Upper lobe of left lung (tissue), 6 donors: ENCODE measurements at regions not wholly inside any gene's neighbourhood (a gene's known extent, or its start where the extent isn't known, plus 50 kb on each side); places are given as distances from the start of the nearest gene placed in this dataset.
"Not testable (repeated sequence)": the region's sequence is repeated elsewhere in the genome, so short reads cannot be mapped to it uniquely, and the experiment has no call there.

Experiments used
- ATAC-seq, 2 donors: fragments of 200-7000 bp; cut with Tn5 transposase; one replicate each; pipeline ENCODE4 v1.9.1; 2022; ENCODE audit warnings: mild to moderate bottlenecking in 2 of 2, moderate library complexity in 2 of 2; ENCODE audit not compliant: low FRiP score in 2 of 2
- DNase-seq, 2 donors: peaks; one replicate each; pipeline ENCODE4 v3.0.0-alpha.2; 2019 to 2020
- H3K27ac ChIP-seq, 4 donors: fragments of 200-600 bp; sonication (generic); one replicate each; pipeline ENCODE4 v1.5.1; 2016 to 2019
- H3K27me3 ChIP-seq, 4 donors: fragments of 200-600 bp; sonication (generic); one replicate each; pipeline ENCODE4 v1.5.1; 2017 to 2019
- H3K36me3 ChIP-seq, 4 donors: fragments of 200-600 bp; sonication (generic); one replicate each; pipeline ENCODE4 v1.5.1; 2016 to 2019
- H3K4me1 ChIP-seq, 4 donors: fragments of 200-600 bp; sonication (generic); one replicate each; pipeline ENCODE4 v1.5.1; 2018 to 2019
- H3K4me3 ChIP-seq, 4 donors: fragments of 200-600 bp; sonication (generic); one replicate each; pipeline ENCODE4 v1.5.1; 2017 to 2019; ENCODE audit warnings: mild to moderate bottlenecking in 2 of 4, moderate library complexity in 1 of 4
- H3K9me3 ChIP-seq, 4 donors: fragments of 200-600 bp; sonication (generic); one replicate each; pipeline ENCODE4 v1.5.1; 2018 to 2019
- EP300 ChIP-seq, 4 donors: sonication (generic); formaldehyde crosslinking; IDR thresholded peaks; one replicate each; pipeline ENCODE4 v1.5.1; 2017; ENCODE audit warnings: antibody characterized with exemption in 4 of 4, control low read depth in 2 of 4
- POLR2A ChIP-seq, 4 donors: fragments of 450-650 bp; IDR thresholded peaks; one replicate each; pipeline ENCODE4 v1.5.1; 2016 to 2017; ENCODE audit warnings: antibody characterized with exemption in 4 of 4, mild to moderate bottlenecking in 2 of 4
- POLR2AphosphoS5 ChIP-seq, 2 donors: sonication (generic); formaldehyde crosslinking; IDR thresholded peaks; one replicate each; pipeline ENCODE4 v1.5.1; 2017; ENCODE audit warnings: antibody characterized with exemption in 2 of 2
- WGBS, 2 donors: methylation state at CpG; one replicate each; pipeline ENCODE4 v1.1.5; 2017 to 2018; 5-methylcytosine and 5-hydroxymethylcytosine counted together
- TF ChIP-seq, protein P1 (sequence below), 6 experiments: fragments of 450-650 bp in 4 of 6; fragments of 200-600 bp in 2 of 6; sonication (generic) in 2 of 6; IDR thresholded peaks; one replicate each; pipeline ENCODE4 v1.5.1; 2016 to 2019; ENCODE audit warnings: antibody characterized with exemption in 6 of 6
- donor health status: DM: no; HTN: no; CAD: no; lungs with moderate emphysema.
- donor health status: DM: no; HTN: yes; CAD: no; lungs with severe emphysema.

DNA sequence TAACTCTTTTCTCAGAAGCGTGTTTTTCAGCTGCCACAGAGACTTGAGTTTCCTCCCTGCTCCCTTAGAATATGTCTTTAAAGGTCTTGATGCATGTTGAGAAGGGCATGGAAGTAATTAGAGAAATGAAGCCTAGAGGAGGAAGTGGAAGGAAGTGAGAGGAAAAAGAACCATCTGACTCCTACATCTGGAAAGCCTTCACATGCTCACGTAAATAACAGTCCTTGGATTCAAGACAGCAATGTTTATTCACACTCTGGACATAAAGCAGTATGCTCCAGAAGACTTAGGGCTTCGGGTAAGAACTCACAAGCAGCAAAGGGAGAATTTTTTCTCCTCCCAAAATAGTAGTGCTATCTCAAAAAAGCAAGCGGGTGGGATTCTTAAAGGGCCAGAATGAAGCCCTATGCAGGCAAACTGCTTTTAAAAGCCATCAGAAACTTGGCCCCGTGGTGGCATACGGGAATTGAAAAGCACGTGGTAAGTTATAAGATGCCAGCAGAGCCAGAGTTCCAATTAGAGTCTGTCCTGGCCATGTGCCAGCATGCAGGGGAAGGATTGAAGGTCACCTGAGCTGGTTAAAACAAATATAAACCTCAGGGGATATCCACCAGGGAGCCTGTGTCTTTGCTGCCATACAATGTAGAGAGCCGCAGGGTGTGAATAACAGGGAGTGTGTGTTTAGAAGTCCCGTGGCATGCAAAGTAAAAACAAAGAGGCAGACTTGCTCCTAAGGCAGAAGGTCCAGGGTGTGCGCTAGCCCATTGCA is 380.8 kb upstream of the NDN start:
- H3K27me3 ChIP-seq: no peaks in the 10 kb centered on the region
- DNase-seq (no peak), ATAC-seq (no peak)
- WGBS, 2 donors: 51 to 55% methylated on average over 10 of the region's 10 CpGs
- H3K36me3 ChIP-seq: no peaks in the 10 kb centered on the region
- H3K27ac ChIP-seq: no peak overlapping the region
- H3K4me1 ChIP-seq: no peaks in the 10 kb centered on the region
- H3K4me3 ChIP-seq: no peak overlapping the region
- H3K9me3 ChIP-seq: no peaks in the 10 kb centered on the region
- TF ChIP-seq POLR2AphosphoS5 (IDR thresholded peaks at IDR 0.05) (no peak), EP300 (IDR thresholded peaks at IDR 0.05) (no peak), POLR2A (IDR thresholded peaks at IDR 0.05) (no peak)
- TF ChIP-seq, protein P1, sequence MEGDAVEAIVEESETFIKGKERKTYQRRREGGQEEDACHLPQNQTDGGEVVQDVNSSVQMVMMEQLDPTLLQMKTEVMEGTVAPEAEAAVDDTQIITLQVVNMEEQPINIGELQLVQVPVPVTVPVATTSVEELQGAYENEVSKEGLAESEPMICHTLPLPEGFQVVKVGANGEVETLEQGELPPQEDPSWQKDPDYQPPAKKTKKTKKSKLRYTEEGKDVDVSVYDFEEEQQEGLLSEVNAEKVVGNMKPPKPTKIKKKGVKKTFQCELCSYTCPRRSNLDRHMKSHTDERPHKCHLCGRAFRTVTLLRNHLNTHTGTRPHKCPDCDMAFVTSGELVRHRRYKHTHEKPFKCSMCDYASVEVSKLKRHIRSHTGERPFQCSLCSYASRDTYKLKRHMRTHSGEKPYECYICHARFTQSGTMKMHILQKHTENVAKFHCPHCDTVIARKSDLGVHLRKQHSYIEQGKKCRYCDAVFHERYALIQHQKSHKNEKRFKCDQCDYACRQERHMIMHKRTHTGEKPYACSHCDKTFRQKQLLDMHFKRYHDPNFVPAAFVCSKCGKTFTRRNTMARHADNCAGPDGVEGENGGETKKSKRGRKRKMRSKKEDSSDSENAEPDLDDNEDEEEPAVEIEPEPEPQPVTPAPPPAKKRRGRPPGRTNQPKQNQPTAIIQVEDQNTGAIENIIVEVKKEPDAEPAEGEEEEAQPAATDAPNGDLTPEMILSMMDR (IDR thresholded peaks at IDR 0.05): no peak

DNA sequence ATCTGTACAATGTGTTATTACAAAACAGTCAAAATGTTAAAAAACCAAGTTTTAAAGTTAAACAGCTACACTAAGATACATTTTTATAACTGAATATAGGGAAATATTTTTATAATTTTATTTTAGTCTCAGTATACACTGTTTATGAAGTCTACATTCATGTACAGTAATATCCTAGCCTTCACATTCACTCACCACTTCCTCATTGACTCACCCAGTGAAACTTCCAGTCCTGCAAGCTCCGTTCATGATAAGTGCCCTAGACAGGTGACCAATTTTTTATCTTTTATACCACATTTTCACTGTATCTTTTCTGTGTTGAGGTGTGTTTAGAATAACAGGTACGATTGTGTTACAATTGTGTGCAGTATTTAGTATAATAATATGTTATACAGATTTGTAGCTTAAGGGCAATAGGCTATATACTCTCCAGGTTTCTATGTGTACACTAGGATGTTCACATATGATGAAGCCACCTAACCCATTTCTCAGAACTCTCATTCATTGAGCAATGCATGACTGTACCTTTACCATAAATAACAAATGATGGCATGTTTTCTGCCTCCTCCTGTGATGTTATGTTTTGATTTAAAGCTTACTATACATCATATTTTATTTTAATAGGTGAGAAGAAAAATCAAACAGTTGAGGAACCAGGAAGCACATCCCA is 388.4 kb upstream of the NDN start:
- Histone ChIP-seq H3K9me3 (peaks cover 0 to 15% (median 3%) of the 10 kb centered on the region in 4 donors), H3K36me3 (no peaks in the 10 kb centered on the region), H3K4me1 (no peaks in the 10 kb centered on the region), H3K4me3 (no peak overlapping the region), H3K27me3 (no peaks in the 10 kb centered on the region), H3K27ac (no peak overlapping the region)
- DNase-seq (no peak), ATAC-seq (no peak)
- 67 to 73% methylated on average over 2 of the region's 2 CpGs for WGBS, 2 donors
- TF ChIP-seq POLR2AphosphoS5 (IDR thresholded peaks at IDR 0.05): no peak
- no peak for TF ChIP-seq EP300 (IDR thresholded peaks at IDR 0.05)
- no peak for TF ChIP-seq POLR2A (IDR thresholded peaks at IDR 0.05)

DNA sequence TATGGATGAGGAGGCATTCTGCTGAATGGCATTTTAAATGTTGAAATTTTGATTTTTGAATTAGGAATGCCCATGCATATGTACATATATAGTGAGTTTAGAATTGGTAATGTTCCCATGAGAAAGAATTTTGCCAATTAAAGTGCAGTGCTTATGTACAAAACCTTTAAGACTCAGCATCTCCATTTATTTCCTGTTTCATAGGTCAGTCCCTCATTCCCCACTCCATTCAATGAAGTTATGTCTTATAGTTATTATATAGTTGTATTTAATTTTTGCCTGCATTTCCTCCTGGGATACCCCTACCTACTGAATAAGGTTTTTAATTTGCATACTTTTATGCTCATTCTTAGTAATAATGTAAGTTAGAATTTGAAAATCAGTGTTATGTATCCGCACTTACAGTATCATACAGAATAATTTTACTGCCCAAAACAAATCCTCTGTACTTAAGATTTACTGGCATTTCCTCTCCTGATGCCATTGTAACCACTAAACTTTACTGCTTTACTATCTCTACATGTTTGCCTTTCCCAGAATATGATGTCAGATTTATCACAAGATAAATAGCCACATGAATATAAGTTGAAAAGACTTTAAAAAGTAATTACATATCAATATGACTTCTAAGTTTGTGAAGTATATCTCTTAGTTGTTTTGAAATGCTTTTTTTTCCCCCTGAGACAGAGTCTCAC is 389.1 kb upstream of the NDN start:
- H3K4me3 ChIP-seq: no peak overlapping the region
- peaks cover 0 to 15% (median 3%) of the 10 kb centered on the region in 4 donors for H3K9me3 ChIP-seq
- no peaks in the 10 kb centered on the region for H3K4me1 ChIP-seq
- 69 to 81% methylated on average over 1 of the region's 1 CpG for WGBS, 2 donors
- no peak for ATAC-seq
- H3K36me3 ChIP-seq: no peaks in the 10 kb centered on the region
- DNase-seq: no peak
- no peaks in the 10 kb centered on the region for H3K27me3 ChIP-seq
- no peak overlapping the region for H3K27ac ChIP-seq
- TF ChIP-seq, protein P1 (IDR thresholded peaks at IDR 0.05): no peak
- TF ChIP-seq POLR2A (IDR thresholded peaks at IDR 0.05) (no peak), POLR2AphosphoS5 (IDR thresholded peaks at IDR 0.05) (no peak), EP300 (IDR thresholded peaks at IDR 0.05) (no peak)

DNA sequence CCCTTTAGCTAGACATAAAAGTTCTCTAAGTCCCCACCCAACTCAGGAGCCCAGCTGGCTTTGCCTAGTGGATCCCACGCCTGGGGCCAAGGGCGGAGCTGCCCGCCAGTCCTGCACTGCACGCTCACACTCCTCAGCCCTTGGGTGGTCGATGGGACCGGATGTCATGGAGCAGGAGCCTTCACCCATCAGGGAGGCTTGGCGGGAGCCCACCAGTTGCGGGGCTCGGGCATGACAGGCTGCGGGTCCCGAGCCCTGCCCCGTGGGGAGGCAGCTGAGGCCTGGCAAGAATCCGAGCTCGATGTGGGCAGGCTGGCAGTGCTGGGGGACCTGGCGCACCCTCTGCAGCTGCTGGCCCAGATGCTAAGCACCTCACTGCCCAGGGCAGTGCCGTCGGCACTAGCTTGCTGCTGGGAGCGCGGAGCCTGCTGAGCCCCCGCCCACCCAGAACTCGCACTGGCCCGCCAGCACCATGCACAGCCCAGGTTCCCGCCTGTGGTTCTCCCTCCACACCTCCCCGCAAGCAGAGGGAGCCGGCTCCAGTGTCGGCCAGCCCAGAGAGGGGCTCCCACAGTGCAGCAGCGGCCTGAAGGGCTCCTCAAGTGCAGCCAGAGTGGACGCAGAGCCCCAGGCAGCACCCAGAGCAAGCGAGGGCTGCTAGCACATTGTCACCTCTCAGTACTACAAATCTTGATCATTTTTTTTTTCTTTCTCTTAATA is 391.4 kb upstream of the NDN start:
- no peak for TF ChIP-seq POLR2A (IDR thresholded peaks at IDR 0.05)
- TF ChIP-seq, protein P1 (IDR thresholded peaks at IDR 0.05): no peak
- Histone ChIP-seq H3K27ac (no peak overlapping the region), H3K4me3 (no peak overlapping the region), H3K27me3 (no peaks in the 10 kb centered on the region), H3K36me3 (no peaks in the 10 kb centered on the region), H3K4me1 (no peaks in the 10 kb centered on the region), H3K9me3 (peaks cover 0 to 15% (median 3%) of the 10 kb centered on the region in 4 donors)
- ATAC-seq (peak in 1 of 2 donors; percentile 17), DNase-seq (peak in 1 of 2 donors; percentile 66)
- WGBS, 2 donors: 87 to 91% methylated on average over 14 to 16 of the region's 29 CpGs

DNA sequence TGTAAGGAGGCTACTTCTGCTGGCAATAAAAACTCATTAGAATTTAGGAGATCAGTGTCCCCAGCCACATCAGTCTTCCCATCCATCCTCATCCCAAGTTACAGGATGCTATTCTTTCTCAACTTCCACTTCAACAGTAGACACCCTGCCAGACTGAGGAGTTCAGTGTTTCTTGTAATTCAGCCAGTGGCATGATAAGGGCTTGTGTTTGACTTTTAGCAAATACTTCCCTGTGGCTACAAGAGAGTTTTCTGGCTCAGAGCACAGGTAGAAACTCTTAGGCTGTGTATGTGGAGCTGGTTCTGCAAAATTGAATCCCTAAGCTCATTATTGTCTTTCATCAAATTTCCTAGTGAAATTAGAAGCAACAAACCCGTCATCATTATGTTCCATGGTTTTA is 401.8 kb upstream of the NDN start:
- H3K27me3 ChIP-seq, DNase-seq, ATAC-seq, H3K36me3 ChIP-seq, H3K4me3 ChIP-seq, H3K4me1 ChIP-seq, H3K27ac ChIP-seq: not testable (repeated sequence)
- 60 to 73% methylated on average over 1 of the region's 1 CpG for WGBS, 2 donors
- H3K9me3 ChIP-seq: peaks cover 0 to 17% (median 2%) of the 10 kb centered on the region in 4 donors

DNA sequence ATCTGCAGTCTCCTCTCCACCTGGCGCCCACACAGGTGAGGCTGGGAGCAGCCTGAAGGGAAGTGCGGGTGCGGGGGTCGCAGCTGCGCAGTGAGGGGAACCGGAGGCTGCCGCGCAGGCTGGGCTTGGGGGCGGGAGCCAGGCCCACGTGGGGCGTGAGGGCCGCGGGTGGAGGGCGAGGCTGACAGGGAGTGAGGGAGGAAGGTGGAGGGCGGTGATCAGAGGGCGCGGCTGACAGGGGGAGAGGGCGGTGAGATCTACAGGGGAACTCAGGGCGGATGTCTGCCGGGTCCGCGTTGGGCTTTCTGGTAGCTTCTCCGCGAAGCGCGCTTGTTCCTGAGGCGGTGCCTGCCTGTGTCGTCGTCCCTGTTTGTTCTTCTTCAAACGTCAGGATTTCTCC is 414.4 kb upstream of the NDN start:
- H3K27ac ChIP-seq, H3K4me1 ChIP-seq, H3K27me3 ChIP-seq, H3K9me3 ChIP-seq, H3K36me3 ChIP-seq, H3K4me3 ChIP-seq: not testable (repeated sequence)
- peak in 1 of 2 donors; percentile 33 for DNase-seq
- peak in 1 of 2 donors; percentile 31 for ATAC-seq
- WGBS, 2 donors: 33 to 41% methylated on average over 19 to 21 of the region's 30 CpGs

DNA sequence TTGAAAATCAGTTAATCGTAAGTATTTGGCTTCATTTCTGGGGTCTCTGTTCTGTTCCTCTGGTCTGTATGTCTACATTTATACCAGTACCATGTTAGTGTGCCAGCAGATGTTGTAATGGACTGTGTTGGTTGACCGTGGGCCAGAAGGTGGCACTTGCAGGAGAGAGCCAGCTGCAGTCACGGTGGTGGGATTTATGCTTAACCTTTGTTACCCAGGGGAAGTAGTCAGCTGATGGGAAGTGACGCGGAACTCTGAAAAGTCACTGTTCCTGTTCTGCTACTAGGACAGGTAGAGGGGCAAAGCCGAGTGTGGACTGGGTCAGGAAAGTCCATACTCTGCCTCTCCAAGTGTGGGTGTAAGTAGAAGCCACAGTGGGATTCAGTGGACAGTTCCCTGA is 420.4 kb upstream of the NDN start:
- not testable (repeated sequence) for H3K4me3 ChIP-seq, DNase-seq, H3K4me1 ChIP-seq, H3K9me3 ChIP-seq, ATAC-seq, H3K36me3 ChIP-seq, H3K27me3 ChIP-seq, H3K27ac ChIP-seq
- WGBS, 2 donors: 62 to 76% methylated on average over 4 to 6 of the region's 6 CpGs

DNA sequence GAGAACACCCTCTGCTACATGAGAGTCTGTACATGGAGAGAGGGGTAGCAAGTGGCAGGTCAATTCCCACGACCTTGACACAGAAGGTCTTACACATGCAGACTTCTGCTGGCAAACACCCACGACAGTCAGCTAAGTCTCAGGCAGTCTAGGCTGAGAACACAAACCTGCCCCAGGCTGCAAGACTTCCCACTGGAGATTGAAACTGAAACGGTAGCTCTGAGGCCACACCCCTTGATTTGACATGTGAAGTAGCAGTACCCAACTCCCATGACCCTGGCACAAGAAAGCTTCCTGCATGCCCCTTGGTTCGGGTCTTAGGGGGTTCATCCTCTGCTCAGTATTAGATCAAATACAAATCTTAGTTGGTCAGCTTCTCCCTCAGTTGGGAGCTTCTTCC is 420.8 kb upstream of the NDN start:
- not testable (repeated sequence) for H3K4me3 ChIP-seq, H3K36me3 ChIP-seq, H3K4me1 ChIP-seq, H3K27ac ChIP-seq, ATAC-seq, H3K27me3 ChIP-seq, H3K9me3 ChIP-seq, DNase-seq
- WGBS, 2 donors: 36% methylated on average over 2 of the region's 4 CpGs; no CpG with 5 or more reads in 1 of the 2 donors
